Prostate gland (tissue), 2 donors: ENCODE measurements at regions not wholly inside any gene's neighbourhood (a gene's known extent, or its start where the extent isn't known, plus 50 kb on each side); places are given as distances from the start of the nearest gene placed in this dataset.

ENCODE experiments used
- POLR2A ChIP-seq: fragments of 450-650 bp; IDR thresholded peaks from one replicate; pipeline ENCODE4 v1.6.1; 2016; ENCODE audit warnings: antibody characterized with exemption, mild to moderate bottlenecking
- POLR2AphosphoS5 ChIP-seq: sonication (generic); formaldehyde crosslinking; IDR thresholded peaks from one replicate; pipeline ENCODE4 v1.6.1; 2017; ENCODE audit warnings: antibody characterized with exemption
- TF ChIP-seq, protein P1 (sequence below), 4 experiments: fragments of 200-600 bp in 2 of 4; fragments of 450-650 bp in 2 of 4; sonication (generic) in 2 of 4; IDR thresholded peaks; 1 replicate in 3 of 4; 2 replicates in 1 of 4; pipeline ENCODE4 v1.5.1; 2016 to 2019; ENCODE audit warnings: antibody characterized with exemption in 4 of 4, mild to moderate bottlenecking in 2 of 4, moderate library complexity in 2 of 4

DNA sequence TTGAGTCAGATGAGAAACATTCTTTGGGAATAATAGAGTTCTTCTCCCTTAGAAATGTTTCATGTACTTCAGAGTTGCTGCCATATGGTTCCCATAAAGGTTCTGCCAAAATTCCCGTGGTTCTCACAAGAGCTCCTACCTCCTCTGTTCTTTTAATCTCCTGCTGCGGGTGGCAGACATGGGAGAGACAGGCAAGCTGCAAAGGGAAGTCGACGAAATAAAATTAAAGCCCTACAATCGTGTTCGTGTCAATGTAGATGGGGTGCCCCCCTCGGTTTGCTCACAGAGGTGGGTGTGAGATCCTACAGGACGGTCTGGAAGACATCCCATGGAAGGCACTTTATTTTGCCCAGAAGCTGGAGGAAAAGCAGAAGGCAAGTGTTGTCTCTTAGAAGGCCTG, 276.0 kb downstream of the RWDD3 start:
- TF ChIP-seq, protein P1, sequence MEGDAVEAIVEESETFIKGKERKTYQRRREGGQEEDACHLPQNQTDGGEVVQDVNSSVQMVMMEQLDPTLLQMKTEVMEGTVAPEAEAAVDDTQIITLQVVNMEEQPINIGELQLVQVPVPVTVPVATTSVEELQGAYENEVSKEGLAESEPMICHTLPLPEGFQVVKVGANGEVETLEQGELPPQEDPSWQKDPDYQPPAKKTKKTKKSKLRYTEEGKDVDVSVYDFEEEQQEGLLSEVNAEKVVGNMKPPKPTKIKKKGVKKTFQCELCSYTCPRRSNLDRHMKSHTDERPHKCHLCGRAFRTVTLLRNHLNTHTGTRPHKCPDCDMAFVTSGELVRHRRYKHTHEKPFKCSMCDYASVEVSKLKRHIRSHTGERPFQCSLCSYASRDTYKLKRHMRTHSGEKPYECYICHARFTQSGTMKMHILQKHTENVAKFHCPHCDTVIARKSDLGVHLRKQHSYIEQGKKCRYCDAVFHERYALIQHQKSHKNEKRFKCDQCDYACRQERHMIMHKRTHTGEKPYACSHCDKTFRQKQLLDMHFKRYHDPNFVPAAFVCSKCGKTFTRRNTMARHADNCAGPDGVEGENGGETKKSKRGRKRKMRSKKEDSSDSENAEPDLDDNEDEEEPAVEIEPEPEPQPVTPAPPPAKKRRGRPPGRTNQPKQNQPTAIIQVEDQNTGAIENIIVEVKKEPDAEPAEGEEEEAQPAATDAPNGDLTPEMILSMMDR (IDR thresholded peaks at IDR 0.05), result no peak
- no peak for TF ChIP-seq POLR2AphosphoS5
- TF ChIP-seq POLR2A, result no peak
